ENCODE measurements at regions not wholly inside any gene's neighbourhood (a gene's known extent, or its start where the extent isn't known, plus 50 kb on each side); places are given as distances from the start of the nearest gene placed in this dataset.
"Not testable (repeated sequence)": the region's sequence is repeated elsewhere in the genome, so short reads cannot be mapped to it uniquely, and the experiment has no call there.

DNA sequence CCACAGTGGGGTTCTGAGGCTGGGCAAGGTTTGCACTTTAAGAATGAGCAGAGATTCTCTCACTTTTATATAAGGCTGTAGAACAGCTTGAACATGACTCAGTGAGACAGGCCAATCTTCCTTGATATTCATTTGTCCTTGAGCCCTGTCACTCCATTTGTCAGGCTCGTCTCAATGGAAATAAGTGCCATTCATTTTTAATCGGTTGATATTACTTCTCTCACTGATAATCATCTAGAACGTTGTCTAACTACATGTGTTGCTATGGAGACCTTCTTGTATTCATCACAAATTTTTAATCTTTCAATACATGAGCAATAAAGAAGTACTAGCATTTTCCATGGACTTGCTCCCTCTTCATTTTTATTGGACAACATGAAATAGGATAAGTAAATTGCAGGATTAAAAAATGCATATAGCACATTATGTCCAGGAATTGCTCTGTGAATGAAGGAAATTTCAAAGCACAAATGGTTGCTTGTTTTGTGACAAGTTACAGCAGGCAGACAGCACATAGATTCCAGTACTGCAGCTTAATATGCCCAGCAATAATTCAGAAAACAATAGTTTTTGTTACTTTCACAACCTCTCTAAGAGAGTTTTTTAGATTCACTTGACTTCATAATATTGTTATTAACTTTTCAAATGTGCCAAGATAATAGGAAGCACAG lies 1178.4 kb upstream of the ATXN8OS start:
- no peak for DNase-seq

DNA sequence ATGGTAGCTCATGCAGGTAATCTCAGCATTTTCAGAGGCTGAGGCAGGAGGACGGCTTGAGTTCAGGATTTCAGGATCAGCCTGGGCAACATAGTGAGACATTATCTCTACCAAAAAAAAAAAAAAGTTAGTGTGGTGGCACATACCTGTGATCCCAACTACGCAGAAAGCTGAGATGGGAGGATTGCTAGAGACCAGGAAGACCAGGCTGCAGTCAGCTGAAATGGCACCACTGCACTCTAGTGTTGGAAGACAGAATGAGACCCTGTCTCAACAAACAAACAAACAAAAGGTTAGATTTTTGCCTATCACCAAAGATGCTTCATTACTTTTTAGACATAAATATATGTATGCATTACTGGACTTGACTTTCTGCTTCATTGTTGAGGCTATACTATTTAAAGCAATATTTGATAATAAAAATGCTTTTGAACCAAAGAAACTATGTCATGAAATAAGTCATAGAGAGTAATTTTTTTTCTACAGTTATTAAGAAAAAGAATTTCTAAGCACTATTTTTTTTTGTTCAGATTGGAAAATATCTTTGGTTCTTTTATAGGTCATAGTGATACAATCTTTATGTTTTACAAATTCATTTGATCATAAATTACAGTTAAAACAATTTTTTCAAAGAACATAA lies 1180.1 kb upstream of the ATXN8OS start:
- no peak for DNase-seq

DNA sequence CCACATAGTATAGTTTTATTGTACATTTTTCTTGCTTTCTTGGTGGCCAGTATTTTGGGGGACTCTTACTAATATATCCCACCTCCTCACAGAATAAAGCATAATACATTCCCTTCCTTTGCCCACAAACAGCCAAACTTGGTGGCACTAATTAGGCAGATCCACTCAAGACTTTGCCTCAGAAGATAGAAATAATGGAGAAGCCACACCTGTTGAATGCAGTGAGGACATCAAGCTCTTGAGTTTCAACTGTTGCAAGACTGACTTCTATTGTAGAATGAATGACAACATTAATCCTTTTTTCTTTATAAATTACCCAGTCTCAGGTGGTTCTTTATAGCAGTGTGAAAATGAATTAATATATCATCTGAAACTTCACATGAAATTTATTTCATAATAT lies 1183.6 kb upstream of the ATXN8OS start:
- no peak for DNase-seq

DNA sequence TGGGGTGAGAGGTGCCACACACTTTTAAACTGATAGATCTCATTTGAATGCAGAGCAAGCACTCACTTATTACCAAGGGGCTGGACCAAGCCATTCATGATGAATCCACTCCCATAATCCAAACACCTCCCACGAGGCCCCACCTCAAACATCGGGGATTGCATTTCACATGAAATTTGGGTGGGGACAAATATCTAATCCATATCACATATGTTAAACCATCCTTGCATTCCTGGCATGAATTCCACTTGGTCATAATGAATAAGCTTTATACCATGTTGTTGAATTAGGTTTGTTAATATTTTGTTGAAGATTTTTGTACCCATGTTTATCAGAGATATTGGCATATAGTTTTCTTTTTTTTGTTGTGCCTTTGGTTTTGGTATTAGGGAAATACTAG lies 1198.7 kb upstream of the ATXN8OS start:
- no peak for DNase-seq

DNA sequence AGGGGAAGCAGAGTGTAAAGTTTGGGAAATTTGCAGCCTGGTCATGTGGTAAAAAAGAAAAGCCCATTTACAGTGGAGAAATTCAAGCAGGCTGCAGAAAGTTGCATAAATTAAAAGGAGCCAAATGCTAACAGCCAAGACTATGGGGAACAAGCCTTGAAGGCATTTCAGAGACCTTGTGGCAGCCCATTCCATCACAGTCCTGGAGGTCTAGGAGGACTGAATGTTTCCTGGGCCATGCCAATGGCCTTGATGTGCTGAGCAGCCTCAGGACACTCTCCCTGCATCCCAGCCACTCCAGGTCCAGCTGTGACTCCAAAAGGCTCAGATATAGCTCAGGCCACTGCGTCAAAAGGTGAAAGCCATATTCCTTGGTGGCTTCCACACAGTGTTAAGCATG lies 1202.4 kb upstream of the ATXN8OS start:
- no peak for DNase-seq

DNA sequence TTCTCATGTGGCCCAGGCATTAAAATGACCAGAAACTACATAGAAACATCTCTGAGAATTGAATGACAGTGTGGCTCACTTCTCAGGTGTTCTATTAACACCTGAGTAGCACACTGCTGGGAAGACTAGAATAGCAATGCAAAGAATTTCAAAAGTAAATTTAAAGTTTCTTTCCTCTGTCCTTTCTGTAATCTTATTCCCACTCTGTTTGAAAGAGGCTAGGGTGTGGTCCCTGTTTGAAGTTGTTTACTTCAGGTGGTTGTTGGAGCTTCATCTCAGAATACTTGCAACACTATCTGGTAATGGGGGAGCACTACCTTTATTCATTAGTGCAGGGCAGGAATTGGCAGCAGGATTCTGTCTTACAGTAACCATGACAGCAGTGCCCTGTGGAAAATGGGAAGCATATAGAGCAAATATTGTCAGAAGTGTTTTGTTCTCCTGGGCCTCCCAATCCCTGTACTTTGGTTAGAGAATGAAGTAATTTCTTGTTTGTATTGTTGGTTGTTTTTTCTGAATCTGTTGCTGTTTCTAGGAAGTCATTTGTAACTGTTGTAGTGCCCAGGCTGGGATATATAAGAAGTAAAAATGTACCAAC lies 1210.2 kb upstream of the ATXN8OS start:
- no peak for DNase-seq

DNA sequence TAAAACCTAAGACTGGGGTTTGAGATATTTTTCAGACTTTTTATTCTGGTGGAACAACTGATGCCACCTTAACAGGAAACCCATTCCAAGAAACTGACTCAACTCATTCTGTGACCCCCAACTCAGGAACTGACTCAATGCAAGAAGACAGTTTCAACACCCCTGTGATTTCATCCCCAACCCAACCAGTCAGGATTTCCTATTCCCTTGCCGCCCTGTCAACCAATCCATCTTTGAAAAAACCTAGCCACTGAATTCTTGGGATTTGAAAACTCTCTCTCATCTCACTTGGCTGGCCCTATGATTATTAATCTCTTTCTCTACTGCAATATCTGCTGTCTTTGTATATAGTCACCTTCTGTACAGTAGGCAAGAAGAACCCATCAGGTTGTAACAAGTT lies 1211.9 kb upstream of the ATXN8OS start:
- no peak for DNase-seq

DNA sequence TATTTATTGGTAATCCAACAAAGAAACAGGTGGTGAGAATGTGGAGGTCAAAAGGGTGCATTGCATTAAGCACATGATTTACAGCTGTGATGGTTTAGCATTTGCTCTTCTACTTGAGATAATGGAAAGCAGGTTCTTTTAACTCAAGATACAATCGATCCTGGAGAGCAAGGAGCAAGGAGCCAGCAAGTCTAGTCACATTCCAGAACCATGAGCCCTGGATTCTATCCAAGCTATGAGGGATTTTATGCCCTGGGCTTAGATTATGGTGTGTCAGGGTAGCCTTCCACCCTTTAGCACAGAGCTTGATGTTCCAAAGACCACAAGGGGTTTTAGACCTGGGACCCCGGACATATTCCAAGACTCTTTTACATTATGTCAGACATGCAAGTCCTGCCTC lies 1213.9 kb upstream of the ATXN8OS start:
- DNase-seq: not testable (repeated sequence)

DNA sequence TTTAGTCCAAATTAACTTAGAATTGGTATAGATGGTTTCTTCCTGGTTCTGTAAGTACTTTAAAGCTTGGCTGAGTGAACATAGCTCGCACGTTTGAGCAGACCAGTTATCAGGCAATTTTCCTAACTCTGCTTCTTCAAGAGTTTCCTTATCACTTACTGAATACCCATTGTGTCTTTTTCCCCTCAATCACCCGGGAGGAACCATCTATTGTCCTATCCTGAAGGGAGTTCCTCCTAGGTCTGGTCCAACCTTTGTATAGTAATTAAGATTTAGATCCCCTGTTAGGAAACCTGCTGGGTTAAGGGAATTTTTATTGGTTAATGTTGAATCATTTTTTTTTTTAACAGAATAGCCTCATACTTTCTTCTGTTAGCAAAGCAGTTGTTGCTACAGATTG lies 1215.0 kb upstream of the ATXN8OS start:
- not testable (repeated sequence) for DNase-seq

DNA sequence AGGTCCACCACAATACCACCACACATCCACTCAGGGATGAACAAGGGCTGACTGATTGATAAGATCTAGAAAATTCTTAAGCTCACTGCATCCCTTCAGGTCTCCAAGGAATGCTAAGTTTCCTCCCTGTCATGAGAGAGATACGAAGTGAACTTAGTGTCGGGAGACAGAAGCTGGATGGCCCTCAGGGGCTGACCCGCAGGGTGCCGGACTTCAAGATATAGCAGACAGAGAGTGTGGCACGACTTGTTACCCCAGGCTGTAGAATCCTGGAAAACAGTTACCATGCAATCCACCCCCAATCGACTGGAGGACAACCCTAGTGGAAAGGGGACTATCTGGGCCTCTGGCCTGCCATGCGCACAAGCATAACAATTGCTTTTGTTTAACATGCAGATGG lies 1217.5 kb upstream of the ATXN8OS start:
- not testable (repeated sequence) for DNase-seq

DNA sequence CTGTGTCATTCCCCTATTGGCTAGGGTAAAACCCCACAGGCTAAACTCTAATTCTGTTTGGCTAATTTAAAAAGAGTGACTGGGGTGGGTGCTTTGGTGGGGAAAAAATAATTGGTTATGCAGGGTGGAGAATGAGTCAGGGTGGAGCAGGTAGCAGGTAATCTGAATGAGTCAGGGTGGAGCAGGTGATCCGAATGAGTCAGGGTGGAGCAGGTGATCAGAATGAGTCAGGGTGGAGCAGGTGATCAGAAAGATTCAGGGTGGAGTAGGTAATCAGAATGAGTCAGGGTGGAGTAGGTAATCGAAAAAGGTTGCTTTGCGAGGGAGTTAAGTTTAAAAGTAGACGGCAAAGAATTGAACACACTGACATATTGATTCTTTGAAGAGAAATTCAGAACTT lies 1218.8 kb upstream of the ATXN8OS start:
- DNase-seq: no peak

DNA sequence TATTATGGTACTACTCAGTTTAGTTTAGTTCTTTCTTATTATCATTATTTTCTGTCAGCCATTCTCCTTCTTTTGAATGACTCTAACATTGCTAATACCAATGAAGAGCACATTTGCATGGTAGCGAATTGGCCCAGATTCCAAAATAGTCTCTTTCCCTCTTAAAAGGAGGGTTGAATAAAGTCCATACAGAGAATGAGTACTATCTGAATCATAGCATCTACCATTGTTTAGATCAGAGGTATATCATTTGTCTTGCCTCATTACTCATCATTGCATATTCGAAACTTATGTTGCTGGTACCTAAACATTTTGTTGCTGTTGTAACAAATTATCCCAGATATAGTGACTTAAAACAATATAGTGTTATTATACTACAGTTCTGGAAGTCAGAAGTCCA lies 1235.3 kb upstream of the ATXN8OS start:
- DNase-seq: no peak

DNA sequence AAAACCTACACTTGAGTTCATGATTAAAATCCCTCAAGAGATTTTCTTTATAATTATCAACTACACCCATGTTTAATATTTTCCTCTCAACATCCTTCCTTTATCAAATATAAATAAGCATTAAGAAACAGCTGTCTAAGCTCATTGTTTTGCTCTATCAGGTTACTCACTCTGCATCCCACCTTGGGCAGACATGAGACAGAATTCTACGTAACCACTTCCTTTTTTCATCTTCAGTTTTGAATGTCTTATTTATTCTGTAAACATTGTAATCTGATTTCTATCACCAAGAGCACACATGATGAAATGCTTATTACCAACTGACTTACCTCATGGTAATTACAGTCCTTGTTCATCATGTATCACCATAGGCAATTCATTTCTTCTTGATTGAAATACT lies 1256.6 kb upstream of the ATXN8OS start:
- DNase-seq: no peak

DNA sequence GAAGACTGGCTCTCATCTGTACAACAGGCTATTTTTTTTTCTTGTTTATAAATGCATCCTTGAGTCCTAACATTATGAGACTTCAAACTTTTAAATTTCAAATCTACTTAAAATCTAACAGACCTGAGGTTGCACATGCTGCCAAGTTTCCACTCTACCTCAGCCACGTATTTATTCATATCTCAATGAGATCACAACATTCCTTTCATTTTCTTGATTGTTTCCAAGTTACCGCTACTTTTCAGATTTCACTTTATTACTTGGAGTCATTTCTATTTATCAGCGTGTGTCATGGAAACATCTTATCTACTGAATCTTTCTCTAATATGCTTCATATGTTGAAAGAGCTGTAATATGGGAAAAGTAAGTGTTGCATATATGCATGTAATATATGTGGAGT lies 1257.5 kb upstream of the ATXN8OS start:
- DNase-seq: no peak

DNA sequence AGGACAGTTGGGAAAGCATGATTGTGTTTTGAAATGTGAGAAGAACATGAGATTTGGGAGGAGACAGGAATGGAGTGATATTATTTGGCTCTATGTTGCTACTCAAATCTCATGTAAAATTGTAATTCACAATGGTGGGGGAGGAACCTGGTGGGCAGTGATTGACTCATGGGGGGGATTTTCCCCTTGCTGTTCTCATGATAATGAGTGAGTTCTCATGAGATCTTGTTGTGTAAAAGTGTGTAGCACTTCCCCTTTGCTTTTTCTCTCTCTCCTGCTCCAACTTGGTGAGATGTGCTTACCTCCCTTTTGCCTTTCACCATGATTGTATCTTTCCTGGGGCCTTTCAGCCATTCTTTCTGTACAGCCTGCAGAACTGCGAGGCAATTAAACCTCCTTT lies 1261.0 kb upstream of the ATXN8OS start:
- no peak for DNase-seq

DNA sequence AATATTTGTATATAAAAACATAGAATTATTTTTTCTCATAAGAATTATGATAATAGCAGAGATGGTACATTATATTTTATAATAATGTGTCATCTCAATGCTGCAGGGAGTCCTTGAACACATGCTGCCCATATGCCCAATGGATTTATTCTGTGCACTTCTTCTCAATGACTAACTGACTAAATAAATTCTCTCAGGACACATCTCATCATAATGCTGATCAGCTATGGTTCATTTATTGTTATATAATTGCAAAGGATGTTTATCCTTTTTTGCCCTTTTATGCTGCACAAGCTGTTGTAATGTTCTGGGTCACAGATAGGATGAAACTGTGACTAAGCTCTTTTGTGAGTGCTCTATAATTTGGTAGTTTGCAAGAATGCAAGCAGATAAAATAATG lies 1273.3 kb upstream of the ATXN8OS start:
- DNase-seq: no peak

DNA sequence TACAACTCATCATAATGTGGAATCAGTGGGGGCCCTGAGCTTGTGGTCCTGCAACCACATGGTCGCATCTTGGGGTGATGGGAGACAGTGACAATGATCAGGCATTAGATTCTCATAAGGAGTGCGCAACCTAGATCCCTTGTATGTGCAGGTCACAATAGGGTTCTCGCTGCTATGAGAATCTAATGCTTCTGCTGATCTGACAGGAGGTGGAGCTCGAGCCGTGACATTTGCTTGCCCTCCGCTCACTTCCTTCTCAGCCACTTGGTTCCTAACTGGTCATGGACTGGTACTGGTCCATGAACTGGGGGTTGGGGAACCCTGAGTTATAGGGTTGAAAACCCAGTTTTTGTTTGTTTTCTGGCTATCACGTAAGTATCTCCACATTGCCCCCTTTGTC lies 1290.9 kb upstream of the ATXN8OS start:
- no peak for DNase-seq

DNA sequence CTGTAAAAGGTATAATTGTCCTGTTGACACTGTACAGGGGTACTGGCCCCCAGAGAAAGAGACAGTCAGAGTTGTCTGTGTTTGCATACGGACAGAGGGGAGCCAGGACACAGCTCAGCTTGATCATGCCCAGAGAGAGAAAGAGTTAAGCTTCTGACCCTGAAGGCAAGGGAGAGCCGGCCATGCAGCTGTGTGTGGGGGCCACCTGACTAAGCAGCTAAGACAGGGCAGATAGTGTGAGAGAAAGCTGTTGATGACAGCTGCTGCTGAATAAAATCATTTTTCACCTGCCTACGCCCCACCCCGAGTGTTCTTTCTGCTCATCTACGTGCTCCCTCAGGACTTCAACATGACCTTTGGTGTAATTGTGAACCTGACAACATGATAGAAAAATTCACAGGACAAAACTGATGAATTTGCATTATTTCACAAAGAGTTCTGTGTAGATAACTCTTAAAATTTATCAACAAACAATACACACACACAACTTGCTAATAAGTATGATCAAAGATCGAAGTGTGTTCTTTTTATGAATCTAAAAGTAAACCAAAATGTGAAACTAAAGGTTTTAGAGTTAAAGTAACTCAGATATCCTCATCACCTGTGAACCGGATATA lies 1294.3 kb upstream of the ATXN8OS start:
- no peak for DNase-seq

DNA sequence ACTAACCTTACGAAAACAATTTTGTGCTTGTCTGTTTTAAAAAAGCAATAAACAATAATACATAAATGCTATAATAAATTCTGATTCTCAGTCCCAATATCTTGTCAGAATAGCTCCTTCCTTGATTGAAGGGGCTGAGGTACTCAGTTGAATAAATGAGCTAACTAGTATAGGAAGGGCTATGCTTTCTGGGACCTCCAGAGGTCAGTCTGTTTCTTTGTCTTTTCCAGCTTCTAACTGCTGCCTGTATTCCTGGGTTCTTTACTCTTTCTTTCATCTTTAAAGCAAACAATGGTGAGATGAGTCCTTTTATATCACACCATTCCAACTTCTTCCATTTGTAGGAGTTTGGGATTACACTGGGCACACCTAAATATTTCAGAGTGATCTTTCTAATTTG lies 1297.0 kb upstream of the ATXN8OS start:
- DNase-seq: no peak

DNA sequence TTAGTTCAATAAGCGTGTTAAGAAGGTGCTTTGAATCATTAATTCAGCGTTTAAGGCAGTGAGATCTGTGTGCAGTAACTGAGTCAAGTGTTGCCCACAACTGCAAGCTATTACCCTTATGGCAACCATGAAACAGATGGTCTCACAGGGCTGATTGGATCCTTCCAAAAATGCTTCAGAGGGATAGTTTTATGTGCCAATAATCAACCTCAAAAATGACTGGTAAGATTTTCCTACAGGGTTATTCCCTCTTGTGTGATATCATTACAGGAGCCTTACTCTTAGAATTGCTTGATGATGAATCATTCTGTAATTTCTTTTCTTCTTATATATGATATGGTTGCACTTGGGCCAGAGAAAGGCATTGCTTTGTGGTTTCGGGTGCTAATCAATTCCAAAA lies 1299.2 kb upstream of the ATXN8OS start:
- DNase-seq: no peak

DNA sequence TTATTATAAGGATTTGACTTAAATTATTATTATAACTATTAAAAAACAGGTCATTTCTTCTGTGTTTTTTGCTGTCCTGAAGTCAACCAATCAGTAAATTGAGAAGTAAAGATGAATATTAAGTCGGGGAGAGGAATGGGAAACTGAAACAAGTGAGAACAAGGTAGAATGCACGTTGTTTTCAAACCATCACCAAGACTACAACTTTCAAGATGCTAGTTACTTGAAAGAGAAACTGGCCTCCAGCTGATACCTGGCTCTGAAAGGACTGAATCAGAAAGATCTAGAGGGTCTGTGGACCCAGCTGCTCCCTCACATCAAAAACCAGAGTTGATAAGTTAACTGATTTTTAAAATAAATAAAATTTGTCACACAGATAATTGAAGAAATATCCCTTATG lies 1301.5 kb upstream of the ATXN8OS start:
- no peak for DNase-seq

DNA sequence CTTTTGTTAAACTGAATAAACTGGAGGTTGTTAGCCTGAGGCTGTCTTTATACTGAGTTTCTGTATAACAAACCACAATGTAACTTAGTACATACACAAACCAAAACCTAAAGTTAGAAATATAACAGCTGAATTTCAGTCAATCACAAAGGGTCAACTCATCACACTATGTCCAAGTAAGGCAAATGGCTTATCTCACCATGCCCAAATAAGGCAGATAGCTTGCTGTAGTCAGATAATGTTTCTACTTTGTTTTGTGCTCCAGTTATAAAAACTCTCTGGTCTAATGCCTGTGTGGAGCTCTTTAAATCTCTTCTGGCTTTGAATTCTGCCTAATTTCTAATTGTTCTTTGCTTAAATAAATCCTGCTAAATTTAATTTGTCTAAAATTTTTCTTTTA lies 1323.4 kb upstream of the ATXN8OS start:
- no peak for DNase-seq

DNA sequence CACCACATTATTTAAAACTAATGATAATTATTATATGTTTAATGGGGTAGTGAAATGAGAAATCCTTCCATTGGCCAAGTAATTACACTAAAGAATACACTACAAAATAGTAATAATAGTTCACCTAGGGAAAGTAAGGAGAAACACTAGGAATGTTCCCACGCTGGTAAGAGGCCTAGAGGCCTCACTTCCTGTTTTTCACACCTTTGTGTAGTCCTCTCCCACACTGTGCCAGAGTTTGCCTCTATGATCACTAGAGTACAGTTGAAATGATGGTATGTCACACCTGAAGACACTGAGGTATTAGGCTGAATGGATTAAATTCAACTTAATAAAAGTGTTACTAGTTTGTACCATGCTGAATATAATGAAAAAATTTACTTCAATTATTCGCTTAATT lies 1348.0 kb upstream of the ATXN8OS start:
- DNase-seq: no peak

DNA sequence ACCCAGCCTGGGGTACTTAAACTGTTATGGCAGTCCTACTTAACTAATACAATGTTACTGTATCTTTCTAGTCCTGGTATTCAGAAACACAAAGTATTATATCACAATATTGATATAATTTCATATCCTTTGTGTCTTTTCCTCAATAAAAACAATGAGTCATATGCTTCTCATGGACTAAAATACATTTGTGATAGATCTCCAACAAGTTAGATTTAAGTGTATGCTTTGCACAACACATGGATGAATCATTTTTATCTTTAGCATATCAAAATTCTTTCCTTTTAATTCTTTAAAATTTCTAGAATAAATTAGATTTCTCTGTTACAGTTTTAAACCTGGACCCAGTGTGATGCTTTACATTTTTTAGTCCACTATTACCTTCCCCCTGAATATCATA lies 1357.8 kb upstream of the ATXN8OS start:
- no peak for DNase-seq

All from right hindlimb (tissue), 1 donor.